ENCODE measurements at regions not wholly inside any gene's neighbourhood (a gene's known extent, or its start where the extent isn't known, plus 50 kb on each side); places are given as distances from the start of the nearest gene placed in this dataset.
"Not testable (repeated sequence)": the region's sequence is repeated elsewhere in the genome, so short reads cannot be mapped to it uniquely, and the experiment has no call there.

DNA sequence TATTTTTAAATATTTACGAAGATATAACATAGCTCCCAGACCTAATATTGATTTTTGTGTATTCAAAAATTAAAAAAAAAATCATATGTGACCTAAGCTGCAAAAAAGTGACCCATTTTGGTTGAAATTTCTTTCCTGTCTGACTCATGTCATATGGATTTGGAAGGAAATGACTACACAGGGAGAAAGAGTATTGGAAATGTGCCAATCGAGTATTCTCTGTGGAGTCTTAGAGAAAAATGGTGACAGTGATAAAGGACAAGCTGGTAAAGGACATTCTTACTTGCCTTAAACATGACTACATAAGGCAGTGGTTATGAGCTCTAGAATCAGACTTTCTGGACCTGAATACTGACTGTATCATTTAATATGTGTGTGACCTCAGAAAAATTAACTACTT, 262.9 kb upstream of the PTPRD start:
- TF ChIP-seq POLR2AphosphoS5 (IDR thresholded peaks at IDR 0.05) = no peak
- no peak for TF ChIP-seq POLR2A (IDR thresholded peaks at IDR 0.05)
- TF ChIP-seq, protein P1, sequence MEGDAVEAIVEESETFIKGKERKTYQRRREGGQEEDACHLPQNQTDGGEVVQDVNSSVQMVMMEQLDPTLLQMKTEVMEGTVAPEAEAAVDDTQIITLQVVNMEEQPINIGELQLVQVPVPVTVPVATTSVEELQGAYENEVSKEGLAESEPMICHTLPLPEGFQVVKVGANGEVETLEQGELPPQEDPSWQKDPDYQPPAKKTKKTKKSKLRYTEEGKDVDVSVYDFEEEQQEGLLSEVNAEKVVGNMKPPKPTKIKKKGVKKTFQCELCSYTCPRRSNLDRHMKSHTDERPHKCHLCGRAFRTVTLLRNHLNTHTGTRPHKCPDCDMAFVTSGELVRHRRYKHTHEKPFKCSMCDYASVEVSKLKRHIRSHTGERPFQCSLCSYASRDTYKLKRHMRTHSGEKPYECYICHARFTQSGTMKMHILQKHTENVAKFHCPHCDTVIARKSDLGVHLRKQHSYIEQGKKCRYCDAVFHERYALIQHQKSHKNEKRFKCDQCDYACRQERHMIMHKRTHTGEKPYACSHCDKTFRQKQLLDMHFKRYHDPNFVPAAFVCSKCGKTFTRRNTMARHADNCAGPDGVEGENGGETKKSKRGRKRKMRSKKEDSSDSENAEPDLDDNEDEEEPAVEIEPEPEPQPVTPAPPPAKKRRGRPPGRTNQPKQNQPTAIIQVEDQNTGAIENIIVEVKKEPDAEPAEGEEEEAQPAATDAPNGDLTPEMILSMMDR (IDR thresholded peaks at IDR 0.05) = no peak
- no peak for TF ChIP-seq EP300 (IDR thresholded peaks at IDR 0.05; ENCODE audit: low read depth)
- Histone ChIP-seq H3K4me1 (no peaks in the 10 kb centered on the region), H3K9me3 (no peaks in the 10 kb centered on the region), H3K27me3 (no peaks in the 10 kb centered on the region), H3K36me3 (no peaks in the 10 kb centered on the region), H3K4me3 (no peak overlapping the region), H3K27ac (no peak overlapping the region)
- in situ Hi-C loops (cut with MboI; ENCODE audit: low pct_ligation_motif_present in 1 of 4, low pct_unique_long_range_greater_than_20kb in 1 of 4, low sequenced_read_pairs in 3 of 4) = no loop called here
- no peak for DNase-seq
- 76 to 93% methylated on average over 2 of the region's 2 CpGs for WGBS, 2 donors (ENCODE audit: low coverage in 1 of 2)
- intact Hi-C loops (cut with DNase I; ENCODE audit: low total_unique reads) = no loop called here

DNA sequence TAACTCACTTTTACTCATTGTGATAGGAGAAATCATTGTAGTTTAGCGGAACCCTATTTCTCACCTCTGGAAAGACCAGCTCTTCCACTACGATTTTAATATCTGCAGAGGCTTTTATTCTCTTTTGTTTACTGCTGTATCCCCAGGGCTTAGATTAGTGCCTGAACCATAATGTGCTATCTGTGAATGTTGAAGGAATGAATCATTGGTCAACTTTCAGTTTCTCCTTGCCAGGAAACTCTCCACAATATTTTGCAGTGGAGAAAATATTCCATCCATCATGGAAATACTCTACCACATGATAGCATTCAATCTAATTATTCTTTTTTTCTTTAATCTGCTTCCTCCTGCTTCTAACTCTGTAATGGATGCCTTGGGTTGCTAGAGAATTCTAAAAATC, 263.5 kb upstream of the PTPRD start:
- H3K36me3 ChIP-seq = no peaks in the 10 kb centered on the region
- no peaks in the 10 kb centered on the region for H3K9me3 ChIP-seq
- no peak for DNase-seq
- TF ChIP-seq EP300 (IDR thresholded peaks at IDR 0.05; ENCODE audit: low read depth) (no peak), POLR2A (IDR thresholded peaks at IDR 0.05) (no peak), POLR2AphosphoS5 (IDR thresholded peaks at IDR 0.05) (no peak)
- TF ChIP-seq, protein P1 (IDR thresholded peaks at IDR 0.05) = no peak
- intact Hi-C loops (cut with DNase I; ENCODE audit: low total_unique reads) (no loop called here), in situ Hi-C loops (cut with MboI; ENCODE audit: low pct_ligation_motif_present in 1 of 4, low pct_unique_long_range_greater_than_20kb in 1 of 4, low sequenced_read_pairs in 3 of 4) (no loop called here)
- H3K4me1 ChIP-seq = no peaks in the 10 kb centered on the region
- H3K27me3 ChIP-seq = no peaks in the 10 kb centered on the region
- WGBS, 2 donors (ENCODE audit: low coverage in 1 of 2) = 57 to 71% methylated on average over 2 of the region's 2 CpGs
- no peak overlapping the region for H3K4me3 ChIP-seq
- H3K27ac ChIP-seq = no peak overlapping the region

DNA sequence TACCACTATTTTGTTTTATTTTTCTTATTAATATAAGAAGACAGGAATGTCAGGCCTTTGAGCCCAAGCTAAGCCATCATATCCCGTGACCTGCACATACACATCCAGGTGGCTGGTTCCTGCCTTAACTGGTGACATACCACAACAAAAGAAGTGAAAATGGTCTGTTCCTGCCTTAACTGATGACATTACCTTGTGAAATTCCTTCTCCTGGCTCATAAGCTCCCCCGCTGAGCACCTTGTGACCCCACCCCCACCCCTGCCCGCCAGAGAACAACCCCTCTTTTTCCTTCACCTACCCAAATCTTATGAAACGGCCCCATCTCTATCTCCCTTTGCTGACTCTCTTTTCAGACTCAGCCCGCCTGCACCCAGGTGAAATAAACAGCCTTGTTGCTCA, 277.5 kb upstream of the PTPRD start:
- in situ Hi-C loops (cut with MboI; ENCODE audit: low pct_ligation_motif_present in 1 of 4, low pct_unique_long_range_greater_than_20kb in 1 of 4, low sequenced_read_pairs in 3 of 4); H3K4me1 ChIP-seq; H3K36me3 ChIP-seq; H3K27me3 ChIP-seq; intact Hi-C loops (cut with DNase I; ENCODE audit: low total_unique reads); H3K9me3 ChIP-seq; H3K27ac ChIP-seq; DNase-seq; H3K4me3 ChIP-seq: not testable (repeated sequence)
- WGBS, 2 donors (ENCODE audit: low coverage in 1 of 2) = 71 to 79% methylated on average over 2 to 5 of the region's 5 CpGs

DNA sequence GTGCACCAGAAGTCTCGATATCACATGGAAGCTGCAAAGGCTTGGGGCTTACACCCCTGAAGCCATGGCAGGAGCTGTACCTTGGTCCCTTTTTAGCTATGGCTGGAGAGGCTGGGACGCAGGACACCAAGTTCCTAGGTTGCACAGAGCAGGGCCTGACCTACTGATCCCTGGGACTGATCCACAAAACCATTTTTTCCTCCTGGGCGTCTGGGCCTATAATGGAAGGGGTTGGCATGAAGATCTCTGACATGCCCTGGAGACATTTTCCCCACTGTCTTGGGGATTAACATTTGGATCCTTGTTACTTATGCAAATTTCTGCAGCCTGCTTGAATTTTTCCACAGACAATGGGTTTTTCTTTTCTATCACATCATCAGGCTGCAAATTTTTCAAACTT, 286.7 kb upstream of the PTPRD start:
- no peak overlapping the region for H3K4me3 ChIP-seq
- H3K27ac ChIP-seq = no peak overlapping the region
- 70% methylated on average over 3 of the region's 3 CpGs; no CpG with 5 or more reads in 1 of the 2 donors for WGBS, 2 donors (ENCODE audit: low coverage in 1 of 2)
- TF ChIP-seq EP300 (IDR thresholded peaks at IDR 0.05; ENCODE audit: low read depth) (no peak), POLR2A (IDR thresholded peaks at IDR 0.05) (no peak), POLR2AphosphoS5 (IDR thresholded peaks at IDR 0.05) (no peak)
- TF ChIP-seq, protein P1 (IDR thresholded peaks at IDR 0.05) = no peak
- no peaks in the 10 kb centered on the region for H3K9me3 ChIP-seq
- H3K36me3 ChIP-seq = no peaks in the 10 kb centered on the region
- in situ Hi-C loops (cut with MboI; ENCODE audit: low pct_ligation_motif_present in 1 of 4, low pct_unique_long_range_greater_than_20kb in 1 of 4, low sequenced_read_pairs in 3 of 4) = no loop called here
- no peaks in the 10 kb centered on the region for H3K4me1 ChIP-seq
- no peak for DNase-seq
- H3K27me3 ChIP-seq = no peaks in the 10 kb centered on the region
- intact Hi-C loops (cut with DNase I; ENCODE audit: low total_unique reads) = no loop called here

DNA sequence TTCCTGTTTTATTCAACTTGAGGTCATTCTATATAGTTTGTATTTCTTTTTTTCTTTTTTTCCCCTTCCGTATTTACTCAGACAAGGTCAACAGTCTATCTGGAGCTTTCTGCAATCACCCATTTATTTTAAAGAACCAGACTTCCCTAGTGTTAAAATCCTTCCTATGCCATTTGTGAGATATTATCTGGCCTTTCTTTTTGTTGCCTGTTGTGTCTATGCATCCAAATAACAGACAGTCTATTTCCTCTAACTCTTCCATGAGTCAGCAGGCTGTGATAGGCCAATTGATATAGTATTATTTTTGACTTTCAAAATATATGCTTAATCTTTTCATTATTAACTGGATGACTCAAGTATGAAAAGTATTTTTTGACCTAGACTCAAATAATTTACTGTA, 291.2 kb upstream of the PTPRD start:
- Histone ChIP-seq H3K36me3 (no peaks in the 10 kb centered on the region), H3K27me3 (no peaks in the 10 kb centered on the region), H3K4me3 (no peak overlapping the region), H3K9me3 (no peaks in the 10 kb centered on the region), H3K4me1 (no peaks in the 10 kb centered on the region), H3K27ac (no peak overlapping the region)
- intact Hi-C loops (cut with DNase I; ENCODE audit: low total_unique reads) (no loop called here), in situ Hi-C loops (cut with MboI; ENCODE audit: low pct_ligation_motif_present in 1 of 4, low pct_unique_long_range_greater_than_20kb in 1 of 4, low sequenced_read_pairs in 3 of 4) (loop anchor here in 1 of 4 donors (25.0 kb wide), 1 partner anchor 92 kb away; no protein-coding TSS in a partner anchor)
- TF ChIP-seq EP300 (IDR thresholded peaks at IDR 0.05; ENCODE audit: low read depth) (no peak), POLR2AphosphoS5 (IDR thresholded peaks at IDR 0.05) (no peak), POLR2A (IDR thresholded peaks at IDR 0.05) (no peak)
- TF ChIP-seq, protein P1 (IDR thresholded peaks at IDR 0.05) = no peak
- 29 to 41% methylated on average over 1 of the region's 1 CpG for WGBS, 2 donors (ENCODE audit: low coverage in 1 of 2)
- no peak for DNase-seq

Measured in transverse colon (tissue), 4 donors.